ENCODE measurements at regions not wholly inside any gene's neighbourhood (a gene's known extent, or its start where the extent isn't known, plus 50 kb on each side); places are given as distances from the start of the nearest gene placed in this dataset.

- DNase-seq = no peak
Measured at GRCh38 chr17:77381731-77382130, 241.0 kb downstream of the SEC14L1 start.

- DNase-seq = no peak
Measured at GRCh38 chr17:77382356-77382911, 241.7 kb downstream of the SEC14L1 start.

- DNase-seq = no peak
Measured at GRCh38 chr17:77382966-77383612, 242.3 kb downstream of the SEC14L1 start.

- DNase-seq = no peak
Measured at GRCh38 chr17:77383613-77384608, 243.1 kb downstream of the SEC14L1 start.

- no peak for DNase-seq
Measured at GRCh38 chr17:77385750-77386501, 245.2 kb downstream of the SEC14L1 start.

- DNase-seq = no peak
Measured at GRCh38 chr17:77386502-77387192, 245.9 kb downstream of the SEC14L1 start.

- DNase-seq = no peak
Measured at GRCh38 chr17:77387891-77388290, 247.1 kb downstream of the SEC14L1 start.

- no peak for DNase-seq
Measured at GRCh38 chr17:77388384-77389306, 247.9 kb downstream of the SEC14L1 start.

- DNase-seq = no peak
Measured at GRCh38 chr17:77390870-77391269, 250.1 kb downstream of the SEC14L1 start.

GRCh38 chr17:77391668-77392375 is 251.1 kb downstream of the SEC14L1 start:
- DNase-seq = no peak

- no peak for DNase-seq
Measured at GRCh38 chr17:77392376-77393273, 251.9 kb downstream of the SEC14L1 start.

- DNase-seq = no peak
Measured at GRCh38 chr17:77393274-77393600, 252.5 kb downstream of the SEC14L1 start.

GRCh38 chr17:77393867-77394539 is 253.2 kb downstream of the SEC14L1 start:
- no peak for DNase-seq

GRCh38 chr17:77394540-77395295 is 253.9 kb downstream of the SEC14L1 start:
- no peak for DNase-seq

- DNase-seq = no peak
Measured at GRCh38 chr17:77395501-77396048, 254.8 kb downstream of the SEC14L1 start.

- no peak for DNase-seq
Measured at GRCh38 chr17:77396610-77397009, 255.8 kb downstream of the SEC14L1 start.

- DNase-seq = no peak
Measured at GRCh38 chr17:77398274-77398673, 257.5 kb downstream of the SEC14L1 start.

Measured in NCI-H774 (cell line).